ENCODE measurements at regions not wholly inside any gene's neighbourhood (a gene's known extent, or its start where the extent isn't known, plus 50 kb on each side); places are given as distances from the start of the nearest gene placed in this dataset.

- DNase-seq, result no peak
Observed at GRCh38 chr15:94691169-94691568, 459.8 kb downstream of the MCTP2 start.

- no peak for DNase-seq
Observed at GRCh38 chr15:94692710-94693109, 461.3 kb downstream of the MCTP2 start.

GRCh38 chr15:94700211-94700610 lies 468.9 kb downstream of the MCTP2 start:
- DNase-seq, result no peak

- no peak for DNase-seq
Observed at GRCh38 chr15:94701281-94701985, 470.1 kb downstream of the MCTP2 start.

- DNase-seq, result no peak
Observed at GRCh38 chr15:94703596-94703995, 472.2 kb downstream of the MCTP2 start.

GRCh38 chr15:94704421-94704820 lies 473.1 kb downstream of the MCTP2 start:
- no peak for DNase-seq

GRCh38 chr15:94704946-94705345 lies 473.6 kb downstream of the MCTP2 start:
- no peak for DNase-seq

GRCh38 chr15:94709319-94709718 lies 478.0 kb downstream of the MCTP2 start:
- DNase-seq, result no peak

- DNase-seq, result no peak
Observed at GRCh38 chr15:94722024-94722636, 490.8 kb downstream of the MCTP2 start.

- no peak for DNase-seq
Observed at GRCh38 chr15:94723801-94724200, 492.4 kb downstream of the MCTP2 start.

GRCh38 chr15:94731286-94731685 lies 499.9 kb downstream of the MCTP2 start:
- no peak for DNase-seq

GRCh38 chr15:94734460-94734859 lies 503.1 kb downstream of the MCTP2 start:
- no peak for DNase-seq

GRCh38 chr15:94736236-94736635 lies 504.9 kb downstream of the MCTP2 start:
- no peak for DNase-seq

- no peak for DNase-seq
Observed at GRCh38 chr15:94739639-94740038, 508.3 kb downstream of the MCTP2 start.

GRCh38 chr15:94740469-94740868 lies 509.1 kb downstream of the MCTP2 start:
- DNase-seq, result no peak

- DNase-seq, result no peak
Observed at GRCh38 chr15:94743668-94744067, 512.3 kb downstream of the MCTP2 start.

GRCh38 chr15:94744080-94744793 lies 512.9 kb downstream of the MCTP2 start:
- no peak for DNase-seq

- DNase-seq, result no peak
Observed at GRCh38 chr15:94745371-94745770, 514.0 kb downstream of the MCTP2 start.

- DNase-seq, result no peak
Observed at GRCh38 chr15:94747510-94747909, 516.1 kb downstream of the MCTP2 start.

- DNase-seq, result no peak
Observed at GRCh38 chr15:94749811-94750617, 518.7 kb downstream of the MCTP2 start.

GRCh38 chr15:94760348-94760747 lies 529.0 kb downstream of the MCTP2 start:
- no peak for DNase-seq

GRCh38 chr15:94761574-94761973 lies 530.2 kb downstream of the MCTP2 start:
- no peak for DNase-seq

- DNase-seq, result no peak
Observed at GRCh38 chr15:94769089-94769488, 537.7 kb downstream of the MCTP2 start.
